ENCODE measurements at regions not wholly inside any gene's neighbourhood (a gene's known extent, or its start where the extent isn't known, plus 50 kb on each side); places are given as distances from the start of the nearest gene placed in this dataset.

GRCh38 chr1:203986887-203987461 is 85.9 kb upstream of the SOX13 start (continued):
- no peak for TF ChIP-seq CBX5 (IDR thresholded peaks at IDR 0.05; ENCODE audit: low read depth, low read length)
